GM18868 (cell line): ENCODE measurements at regions not wholly inside any gene's neighbourhood (a gene's known extent, or its start where the extent isn't known, plus 50 kb on each side); places are given as distances from the start of the nearest gene placed in this dataset.
A peak's percentile ranks its signal among the peaks of the same experiment; 100 is the strongest.

Source experiments
- ATAC-seq: cut with Tn5 transposase; IDR thresholded peaks from one replicate; pipeline ENCODE4 v1.9.1; 2021; ENCODE audit warnings: mild to moderate bottlenecking, moderate library complexity; ENCODE audit not compliant: unreplicated experiment

- ATAC-seq, result no peak
Observed at GRCh38 chr6:105779110-105779509, 307.0 kb upstream of the PRDM1 start.

GRCh38 chr6:105775095-105775494 lies 311.0 kb upstream of the PRDM1 start:
- ATAC-seq, result no peak

- no peak for ATAC-seq
Observed at GRCh38 chr6:105774247-105774646, 311.9 kb upstream of the PRDM1 start.

GRCh38 chr6:105771313-105771970 lies 314.7 kb upstream of the PRDM1 start:
- no peak for ATAC-seq

GRCh38 chr6:105769987-105770386 lies 316.1 kb upstream of the PRDM1 start:
- no peak for ATAC-seq

GRCh38 chr6:105769197-105769596 lies 316.9 kb upstream of the PRDM1 start:
- ATAC-seq, result no peak

GRCh38 chr6:105767541-105767940 lies 318.6 kb upstream of the PRDM1 start:
- no peak for ATAC-seq

GRCh38 chr6:105765239-105765638 lies 320.9 kb upstream of the PRDM1 start:
- ATAC-seq, result no peak

- ATAC-seq, result no peak
Observed at GRCh38 chr6:105764315-105764714, 321.8 kb upstream of the PRDM1 start.

GRCh38 chr6:105763866-105764265 lies 322.3 kb upstream of the PRDM1 start:
- no peak for ATAC-seq

GRCh38 chr6:105760746-105761145 lies 325.4 kb upstream of the PRDM1 start:
- no peak for ATAC-seq

GRCh38 chr6:105759946-105760345 lies 326.2 kb upstream of the PRDM1 start:
- no peak for ATAC-seq

- no peak for ATAC-seq
Observed at GRCh38 chr6:105759015-105759414, 327.1 kb upstream of the PRDM1 start.

GRCh38 chr6:105757512-105758200 lies 328.5 kb upstream of the PRDM1 start:
- peak; percentile 97 for ATAC-seq

- no peak for ATAC-seq
Observed at GRCh38 chr6:105755885-105756284, 330.3 kb upstream of the PRDM1 start.

GRCh38 chr6:105753620-105754211 lies 332.4 kb upstream of the PRDM1 start:
- no peak for ATAC-seq

GRCh38 chr6:105753207-105753606 lies 332.9 kb upstream of the PRDM1 start:
- ATAC-seq, result no peak

- ATAC-seq, result no peak
Observed at GRCh38 chr6:105750089-105750488, 336.0 kb upstream of the PRDM1 start.

GRCh38 chr6:105748737-105749161 lies 337.4 kb upstream of the PRDM1 start:
- ATAC-seq, result no peak

- no peak for ATAC-seq
Observed at GRCh38 chr6:105747823-105748405, 338.2 kb upstream of the PRDM1 start.

- no peak for ATAC-seq
Observed at GRCh38 chr6:105746509-105746908, 339.6 kb upstream of the PRDM1 start.

GRCh38 chr6:105746130-105746505 lies 340.0 kb upstream of the PRDM1 start:
- no peak for ATAC-seq
